HepG2 (cell line): ENCODE measurements at regions not wholly inside any gene's neighbourhood (a gene's known extent, or its start where the extent isn't known, plus 50 kb on each side); places are given as distances from the start of the nearest gene placed in this dataset.

Source experiments
- ATAC-seq: fragments of 200-7000 bp; cut with Tn5 transposase; 3 replicates; pipeline ENCODE4 v1.9.1; 2020; ENCODE audit warnings: mild to moderate bottlenecking, moderate library complexity
- BruUV-seq: library from RNA; stranded (reverse); fragments of 400-500 nt; replicated peaks from 2 replicates; lab custom pipeline; 2021; lab: Mats Ljungman, UMichigan
- CTCF ChIA-PET: fragments of 300-600 bp; formaldehyde crosslinking; extraction: SDS; loops from one replicate; lab custom pipeline; 2021; ENCODE audit warnings: low total read pairs, inconsistent platforms, low intra/inter-chr PET ratio; lab: Yijun Ruan, JAX
- POLR2A ChIA-PET: fragments of 350-600 bp; sonication (Branson Sonifier 250); formaldehyde crosslinking; loops from one replicate; lab custom pipeline; 2020; ENCODE audit warnings: antibody characterized with exemption, inconsistent platforms; lab: Yijun Ruan, JAX
- DNase-seq: peaks from one replicate; pipeline ENCODE4 v3.0.0-alpha.2; 2015; ENCODE audit warnings: low spot score
- FAIRE-seq: peaks from 3 replicates; lab custom pipeline; 2011; peaks lifted over from hg19 to GRCh38; lab: Jason Lieb, UNC
- H2AFZ ChIP-seq: one replicate; pipeline ENCODE4 v1.6.1; 2011; ENCODE audit warnings: low read length, inconsistent platforms
- H3K27ac ChIP-seq: fragments of 300-600 bp; 3 replicates; pipeline ENCODE4 v1.8.0; 2011; ENCODE audit warnings: mixed run types, mild to moderate bottlenecking, mixed read lengths, low read length, inconsistent platforms; ENCODE audit not compliant: insufficient read depth; ENCODE audit errors: extremely low read length
- H3K27me3 ChIP-seq, 2 experiments: fragments of 200-600 bp in 1 of 2; 2 replicates in 1 of 2; 3 replicates in 1 of 2; pipeline versions ENCODE4 v1.6.0 to v1.8.0; 2011; ENCODE audit warnings: low read length in 2 of 2, mild to moderate bottlenecking in 2 of 2, moderate library complexity in 2 of 2, inconsistent platforms in 1 of 2; ENCODE audit not compliant: insufficient read depth in 2 of 2, control insufficient read depth in 1 of 2
- H3K36me3 ChIP-seq, 2 experiments: fragments of 200-600 bp in 1 of 2; replicated peaks in 1 of 2; 2 replicates in 1 of 2; 3 replicates in 1 of 2; pipeline versions ENCODE4 v1.5.1 to v1.8.0; 2011; ENCODE audit warnings: low read length in 2 of 2, inconsistent platforms in 1 of 2; ENCODE audit not compliant: insufficient read depth in 2 of 2, control insufficient read depth in 1 of 2
- H3K4me1 ChIP-seq: 2 replicates; pipeline ENCODE4 v1.5.1; 2012; ENCODE audit warnings: low read length, inconsistent platforms; ENCODE audit not compliant: insufficient read depth
- H3K4me2 ChIP-seq: 2 replicates; pipeline ENCODE4 v1.6.0; 2011; ENCODE audit warnings: low read depth, low read length, inconsistent platforms
- H3K4me3 ChIP-seq, 3 experiments: fragments of 200-600 bp in 1 of 3; sonication (generic), shearing (Covaris generic) in 1 of 3; replicated peaks in 1 of 3; 2 replicates each; pipeline ENCODE4 v1.5.1; 2011 to 2016; ENCODE audit warnings: low read length in 3 of 3, inconsistent platforms in 2 of 3, low read depth in 2 of 3, mild to moderate bottlenecking in 2 of 3, control low read depth in 1 of 3, mixed read lengths in 1 of 3; ENCODE audit not compliant: insufficient read depth in 1 of 3
- H3K79me2 ChIP-seq: one replicate; pipeline ENCODE4 v1.6.1; 2011; ENCODE audit warnings: low read length, inconsistent platforms; ENCODE audit not compliant: insufficient read depth
- H3K9ac ChIP-seq: 2 replicates; pipeline ENCODE4 v1.6.0; 2011; ENCODE audit warnings: mild to moderate bottlenecking, low read depth, low read length, inconsistent platforms; ENCODE audit not compliant: insufficient read depth
- H3K9me3 ChIP-seq: 2 replicates; pipeline ENCODE4 v1.5.1; 2012; ENCODE audit warnings: mild to moderate bottlenecking, low read length
- H4K20me1 ChIP-seq: 2 replicates; pipeline ENCODE4 v1.6.0; 2011; ENCODE audit warnings: inconsistent platforms, mild to moderate bottlenecking, low read length, moderate library complexity; ENCODE audit not compliant: insufficient read depth
- BRF2 ChIP-seq: sonication (generic); formaldehyde crosslinking; IDR thresholded peaks from 2 replicates; pipeline ENCODE4 v1.8.1; 2022; ENCODE audit warnings: mild to moderate bottlenecking, missing genetic modification reagents
- CENPX ChIP-seq: sonication (generic); formaldehyde crosslinking; IDR thresholded peaks from 2 replicates; pipeline ENCODE4 v1.9.0; 2021; ENCODE audit warnings: mild to moderate bottlenecking, missing genetic modification reagents, moderate library complexity
- FOXO1 ChIP-seq: sonication (generic); formaldehyde crosslinking; IDR thresholded peaks from 2 replicates; pipeline ENCODE4 v1.4.0; 2020; ENCODE audit warnings: missing genetic modification reagents
- HIVEP1 ChIP-seq: sonication (generic); formaldehyde crosslinking; IDR thresholded peaks from 2 replicates; pipeline ENCODE4 v1.4.0; 2020; ENCODE audit warnings: mild to moderate bottlenecking, missing genetic modification reagents
- HOMEZ ChIP-seq: IDR thresholded peaks from 2 replicates; pipeline ENCODE4 v1.6.1; 2016; ENCODE audit warnings: low read depth
- KAT8 ChIP-seq: IDR thresholded peaks from 2 replicates; pipeline ENCODE4 v1.6.1; 2016; ENCODE audit warnings: missing genetic modification reagents, missing compliant biosample characterization
- KDM6A ChIP-seq: IDR thresholded peaks from 2 replicates; pipeline ENCODE4 v1.6.1; 2016; ENCODE audit warnings: low read depth
- NFYC ChIP-seq: IDR thresholded peaks from 2 replicates; pipeline ENCODE4 v1.6.1; 2016; ENCODE audit warnings: missing genetic modification reagents, missing compliant biosample characterization
- ZFP36 ChIP-seq: fragments of 150-350 bp; IDR thresholded peaks from 2 replicates; pipeline ENCODE4 v1.6.1; 2018; ENCODE audit warnings: borderline replicate concordance, low read length, low read depth; ENCODE audit not compliant: partially characterized antibody
- ZKSCAN8 ChIP-seq: IDR thresholded peaks from 2 replicates; pipeline ENCODE4 v1.6.1; 2016; ENCODE audit warnings: borderline replicate concordance, missing genetic modification reagents, missing compliant biosample characterization
- ZNF484 ChIP-seq: sonication (generic); formaldehyde crosslinking; IDR thresholded peaks from 2 replicates; pipeline ENCODE4 v1.5.1; 2020; ENCODE audit warnings: mild to moderate bottlenecking, low read depth, missing genetic modification reagents, borderline replicate concordance
- ZNF598 ChIP-seq: sonication (generic); formaldehyde crosslinking; IDR thresholded peaks from 2 replicates; pipeline ENCODE4 v1.5.1; 2020; ENCODE audit warnings: mild to moderate bottlenecking, missing genetic modification reagents, borderline replicate concordance
- ZNF678 ChIP-seq: sonication (generic); formaldehyde crosslinking; IDR thresholded peaks from 2 replicates; pipeline ENCODE4 v1.4.0; 2020; ENCODE audit warnings: mild to moderate bottlenecking, missing genetic modification reagents
- ZNF780A ChIP-seq: sonication (generic); formaldehyde crosslinking; IDR thresholded peaks from 2 replicates; pipeline ENCODE4 v1.8.0; 2022; ENCODE audit warnings: mild to moderate bottlenecking, missing genetic modification reagents, moderate library complexity
- ZSCAN30 ChIP-seq: sonication (generic); formaldehyde crosslinking; IDR thresholded peaks from 2 replicates; pipeline ENCODE4 v1.5.0; 2020; ENCODE audit warnings: mild to moderate bottlenecking, missing genetic modification reagents
- WGBS: methylation state at CpG from one replicate; pipeline ENCODE4 v1.1.6; 2017; ENCODE audit warnings: low lambda C conversion rate; 5-methylcytosine and 5-hydroxymethylcytosine counted together
- in situ Hi-C: cut with HindIII; loops from 2 replicates; pipeline ENCODE4 v1.10.0; 2017; ENCODE audit warnings: low pct_unique_long_range_greater_than_20kb; ENCODE audit not compliant: extremely low pct_ligation_motif_present
- intact Hi-C: fragments of 100-400 bp; cut with micrococcal nuclease; formaldehyde crosslinking; loops from one replicate; pipeline ENCODE4 v1.10.0; 2022; ENCODE audit not compliant: unreplicated experiment
- TF ChIP-seq, protein P1 (sequence below): sonication (generic); formaldehyde crosslinking; IDR thresholded peaks from 2 replicates; pipeline ENCODE4 v1.4.0; 2020; ENCODE audit warnings: mild to moderate bottlenecking, low read depth, missing genetic modification reagents
- TF ChIP-seq, protein P2 (sequence below): sonication (generic); formaldehyde crosslinking; IDR thresholded peaks from 2 replicates; pipeline ENCODE4 v1.5.0; 2020; ENCODE audit warnings: mild to moderate bottlenecking, missing genetic modification reagents, borderline replicate concordance
- TF ChIP-seq, protein P3 (sequence below): sonication (generic); formaldehyde crosslinking; IDR thresholded peaks from 2 replicates; pipeline ENCODE4 v1.5.0; 2020; ENCODE audit warnings: mild to moderate bottlenecking, missing genetic modification reagents

DNA sequence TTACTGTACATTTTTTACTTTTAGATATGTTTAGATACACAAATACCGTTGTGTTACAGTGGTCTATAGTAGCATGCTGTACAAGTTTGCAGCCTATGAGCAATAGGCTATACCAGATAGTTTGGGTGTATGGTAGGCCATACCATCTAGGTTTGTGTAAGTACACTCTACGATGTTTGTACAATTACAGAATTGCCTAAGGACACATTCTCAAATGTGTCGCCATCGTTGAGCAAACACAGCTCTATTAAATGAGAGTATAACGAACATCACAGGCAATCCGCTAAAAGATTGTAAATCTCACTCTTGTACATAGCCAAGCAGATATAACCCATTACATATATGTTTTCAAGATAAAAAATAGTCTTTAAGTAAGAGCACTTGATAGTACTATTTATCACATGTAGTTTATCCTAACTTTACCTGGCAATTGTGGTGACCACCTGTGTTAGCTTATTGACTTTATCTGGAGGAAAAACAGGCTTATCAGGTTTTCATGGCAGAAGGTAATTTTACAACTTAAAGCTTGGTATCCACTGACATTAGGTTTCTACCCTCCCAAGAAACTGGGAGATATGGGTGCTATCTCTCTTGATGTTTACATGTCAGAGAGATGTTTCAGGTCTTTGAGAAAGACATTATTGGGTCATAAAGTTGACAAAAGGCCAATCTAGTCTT lies 898.7 kb downstream of the NSUN3 start:
- no peaks in the 10 kb centered on the region for H3K27me3 ChIP-seq
- TF ChIP-seq, protein P1, sequence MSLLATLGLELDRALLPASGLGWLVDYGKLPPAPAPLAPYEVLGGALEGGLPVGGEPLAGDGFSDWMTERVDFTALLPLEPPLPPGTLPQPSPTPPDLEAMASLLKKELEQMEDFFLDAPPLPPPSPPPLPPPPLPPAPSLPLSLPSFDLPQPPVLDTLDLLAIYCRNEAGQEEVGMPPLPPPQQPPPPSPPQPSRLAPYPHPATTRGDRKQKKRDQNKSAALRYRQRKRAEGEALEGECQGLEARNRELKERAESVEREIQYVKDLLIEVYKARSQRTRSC (CRISPR knock-in tag): no peak
- TF ChIP-seq ZNF598 (CRISPR knock-in tag) (no peak), HOMEZ (CRISPR knock-in tag) (no peak), HIVEP1 (CRISPR knock-in tag) (no peak), ZKSCAN8 (CRISPR knock-in tag) (no peak), ZNF484 (CRISPR knock-in tag) (no peak), KAT8 (no peak), ZSCAN30 (no peak), ZFP36 (no peak), FOXO1 (CRISPR knock-in tag) (no peak), CENPX (CRISPR knock-in tag) (no peak), BRF2 (CRISPR knock-in tag) (no peak), ZNF678 (no peak), KDM6A (CRISPR knock-in tag) (no peak), ZNF780A (CRISPR knock-in tag) (no peak), NFYC (CRISPR knock-in tag) (no peak)
- TF ChIP-seq, protein P2, sequence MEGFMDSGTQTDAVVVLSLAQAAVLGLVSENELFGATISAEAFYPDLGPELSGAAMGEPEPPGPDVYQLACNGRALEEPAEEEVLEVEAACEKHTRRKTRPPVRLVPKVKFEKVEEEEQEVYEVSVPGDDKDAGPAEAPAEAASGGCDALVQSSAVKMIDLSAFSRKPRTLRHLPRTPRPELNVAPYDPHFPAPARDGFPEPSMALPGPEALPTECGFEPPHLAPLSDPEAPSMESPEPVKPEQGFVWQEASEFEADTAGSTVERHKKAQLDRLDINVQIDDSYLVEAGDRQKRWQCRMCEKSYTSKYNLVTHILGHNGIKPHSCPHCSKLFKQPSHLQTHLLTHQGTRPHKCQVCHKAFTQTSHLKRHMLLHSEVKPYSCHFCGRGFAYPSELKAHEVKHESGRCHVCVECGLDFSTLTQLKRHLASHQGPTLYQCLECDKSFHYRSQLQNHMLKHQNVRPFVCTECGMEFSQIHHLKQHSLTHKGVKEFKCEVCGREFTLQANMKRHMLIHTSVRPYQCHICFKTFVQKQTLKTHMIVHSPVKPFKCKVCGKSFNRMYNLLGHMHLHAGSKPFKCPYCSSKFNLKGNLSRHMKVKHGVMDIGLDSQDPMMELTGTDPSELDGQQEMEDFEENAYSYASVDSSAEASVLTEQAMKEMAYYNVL (CRISPR knock-in tag): no peak
- TF ChIP-seq, protein P3, sequence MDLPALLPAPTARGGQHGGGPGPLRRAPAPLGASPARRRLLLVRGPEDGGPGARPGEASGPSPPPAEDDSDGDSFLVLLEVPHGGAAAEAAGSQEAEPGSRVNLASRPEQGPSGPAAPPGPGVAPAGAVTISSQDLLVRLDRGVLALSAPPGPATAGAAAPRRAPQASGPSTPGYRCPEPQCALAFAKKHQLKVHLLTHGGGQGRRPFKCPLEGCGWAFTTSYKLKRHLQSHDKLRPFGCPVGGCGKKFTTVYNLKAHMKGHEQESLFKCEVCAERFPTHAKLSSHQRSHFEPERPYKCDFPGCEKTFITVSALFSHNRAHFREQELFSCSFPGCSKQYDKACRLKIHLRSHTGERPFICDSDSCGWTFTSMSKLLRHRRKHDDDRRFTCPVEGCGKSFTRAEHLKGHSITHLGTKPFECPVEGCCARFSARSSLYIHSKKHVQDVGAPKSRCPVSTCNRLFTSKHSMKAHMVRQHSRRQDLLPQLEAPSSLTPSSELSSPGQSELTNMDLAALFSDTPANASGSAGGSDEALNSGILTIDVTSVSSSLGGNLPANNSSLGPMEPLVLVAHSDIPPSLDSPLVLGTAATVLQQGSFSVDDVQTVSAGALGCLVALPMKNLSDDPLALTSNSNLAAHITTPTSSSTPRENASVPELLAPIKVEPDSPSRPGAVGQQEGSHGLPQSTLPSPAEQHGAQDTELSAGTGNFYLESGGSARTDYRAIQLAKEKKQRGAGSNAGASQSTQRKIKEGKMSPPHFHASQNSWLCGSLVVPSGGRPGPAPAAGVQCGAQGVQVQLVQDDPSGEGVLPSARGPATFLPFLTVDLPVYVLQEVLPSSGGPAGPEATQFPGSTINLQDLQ (CRISPR knock-in tag): no peak
- TF ChIP-seq, all 625 proteins: peak for 0
- no peak overlapping the region for H3K27ac ChIP-seq
- no peak for FAIRE-seq
- no peak for DNase-seq
- no peaks in the 10 kb centered on the region for H3K9me3 ChIP-seq
- BruUV-seq: no TSS peak
- no peaks in the 10 kb centered on the region for H4K20me1 ChIP-seq
- 1% methylated on average over 6 of the region's 6 CpGs for WGBS
- no peak overlapping the region for H3K4me2 ChIP-seq
- H3K79me2 ChIP-seq: no peaks in the 10 kb centered on the region
- in situ Hi-C loops: no loop called here
- no peak for ATAC-seq
- H3K9ac ChIP-seq: no peak overlapping the region
- CTCF ChIA-PET: no interaction called here
- no peak overlapping the region for H3K4me3 ChIP-seq
- POLR2A ChIA-PET: no interaction called here
- no peaks in the 10 kb centered on the region for H3K36me3 ChIP-seq
- no peaks in the 10 kb centered on the region for H3K4me1 ChIP-seq
- H2AFZ ChIP-seq: no peak overlapping the region
- intact Hi-C loops: no loop called here
